GM23338 (cell line): ENCODE measurements at regions not wholly inside any gene's neighbourhood (a gene's known extent, or its start where the extent isn't known, plus 50 kb on each side); places are given as distances from the start of the nearest gene placed in this dataset.

ENCODE experiments used
- ATAC-seq: fragments of 200-7000 bp; cut with Tn5 transposase; 3 replicates; pipeline ENCODE4 v1.9.1; 2020
- DNase-seq: peaks from one replicate; pipeline ENCODE4 v3.0.0-alpha.2; 2015; ENCODE audit warnings: low spot score
- H2AFZ ChIP-seq: fragments of 200-600 bp; sonication (generic); 2 replicates; pipeline ENCODE4 v1.8.0; 2016; ENCODE audit warnings: antibody characterized with exemption, mild to moderate bottlenecking, moderate library complexity
- H3F3A ChIP-seq: fragments of 200-600 bp; sonication (generic); replicated peaks from 2 replicates; pipeline ENCODE4 v1.8.0; 2017; ENCODE audit warnings: antibody characterized with exemption, mixed run types, low read depth
- H3K27ac ChIP-seq: fragments of 200-600 bp; sonication (generic); 2 replicates; pipeline ENCODE4 v1.6.1; 2016; ENCODE audit warnings: low read depth
- H3K27me3 ChIP-seq: fragments of 200-600 bp; sonication (generic); 2 replicates; pipeline ENCODE4 v1.8.0; 2016; ENCODE audit warnings: mild to moderate bottlenecking, mixed run types, moderate library complexity; ENCODE audit not compliant: insufficient read depth
- H3K36me3 ChIP-seq: fragments of 200-600 bp; sonication (generic); 2 replicates; pipeline ENCODE4 v1.8.0; 2016; ENCODE audit warnings: mild to moderate bottlenecking; ENCODE audit not compliant: insufficient read depth
- H3K4me1 ChIP-seq: fragments of 200-600 bp; sonication (generic); 2 replicates; pipeline ENCODE4 v1.8.0; 2016; ENCODE audit warnings: mild to moderate bottlenecking, moderate library complexity; ENCODE audit not compliant: insufficient read depth
- H3K4me2 ChIP-seq: fragments of 200-600 bp; sonication (generic); 2 replicates; pipeline ENCODE4 v1.7.1; 2017; ENCODE audit warnings: mixed run types
- H3K4me3 ChIP-seq: fragments of 200-600 bp; sonication (generic); 2 replicates; pipeline ENCODE4 v1.6.1; 2016; ENCODE audit warnings: mixed run types
- H3K79me2 ChIP-seq: fragments of 200-600 bp; sonication (generic); replicated peaks from 2 replicates; pipeline ENCODE4 v1.8.0; 2017; ENCODE audit warnings: mild to moderate bottlenecking; ENCODE audit not compliant: insufficient read depth
- H3K9me2 ChIP-seq: fragments of 200-600 bp; sonication (generic); 2 replicates; pipeline ENCODE4 v1.8.0; 2017; ENCODE audit not compliant: insufficient read depth
- H4K20me1 ChIP-seq: fragments of 200-600 bp; sonication (generic); replicated peaks from 2 replicates; pipeline ENCODE4 v1.8.0; 2017; ENCODE audit warnings: mild to moderate bottlenecking; ENCODE audit not compliant: insufficient read depth
- H3K27ac Mint-ChIP-seq: 2 replicates; pipeline ENCODE4 v1.8.0; 2020; ENCODE audit warnings: inconsistent platforms, mild to moderate bottlenecking, moderate library complexity, mixed read lengths
- H3K27me3 Mint-ChIP-seq: 3 replicates; pipeline ENCODE4 v1.8.0; 2022; ENCODE audit warnings: low read depth, mild to moderate bottlenecking, moderate library complexity, mixed read lengths, inconsistent platforms; ENCODE audit not compliant: insufficient read depth, poor library complexity
- H3K36me3 Mint-ChIP-seq: 3 replicates; pipeline ENCODE4 v1.8.0; 2021; ENCODE audit warnings: low read depth, mild to moderate bottlenecking, inconsistent platforms, moderate library complexity, mixed read lengths
- H3K4me1 Mint-ChIP-seq: 3 replicates; pipeline ENCODE4 v1.8.0; 2020; ENCODE audit warnings: mild to moderate bottlenecking, inconsistent platforms, mixed read lengths
- H3K4me3 Mint-ChIP-seq: 3 replicates; pipeline ENCODE4 v1.8.0; 2021; ENCODE audit warnings: moderate library complexity, mild to moderate bottlenecking, inconsistent platforms, mixed read lengths
- H3K9me3 Mint-ChIP-seq: 3 replicates; pipeline ENCODE4 v1.8.0; 2020; ENCODE audit warnings: moderate library complexity, mild to moderate bottlenecking, inconsistent platforms, mixed read lengths
- CREB1 ChIP-seq: fragments of 250-450 bp; sonication (Bioruptor Pico); IDR thresholded peaks from 2 replicates; pipeline ENCODE4 v1.5.0; 2020; ENCODE audit warnings: low read depth, mild to moderate bottlenecking, moderate library complexity
- EZH2 ChIP-seq: fragments of 200-600 bp; sonication (generic); IDR thresholded peaks from one replicate; pipeline ENCODE4 v1.8.0; 2017; ENCODE audit warnings: antibody characterized with exemption, mild to moderate bottlenecking, low read depth; ENCODE audit not compliant: unreplicated experiment
- EZH2phosphoT487 ChIP-seq: fragments of 200-600 bp; sonication (generic); IDR thresholded peaks from one replicate; pipeline ENCODE4 v1.8.1; 2018; ENCODE audit warnings: antibody characterized with exemption; ENCODE audit not compliant: unreplicated experiment
- JUNB ChIP-seq: IDR thresholded peaks from one replicate; pipeline ENCODE4 v1.6.1; 2016; ENCODE audit warnings: antibody characterized with exemption; ENCODE audit not compliant: unreplicated experiment
- NANOG ChIP-seq: IDR thresholded peaks from 2 replicates; pipeline ENCODE4 v1.6.1; 2016; ENCODE audit warnings: antibody characterized with exemption, borderline replicate concordance
- POLR2AphosphoS5 ChIP-seq: IDR thresholded peaks from 2 replicates; pipeline ENCODE4 v1.6.1; 2016; ENCODE audit warnings: antibody characterized with exemption, low read depth
- STAT1 ChIP-seq: IDR thresholded peaks from one replicate; pipeline ENCODE4 v1.6.1; 2016; ENCODE audit warnings: antibody characterized with exemption; ENCODE audit not compliant: unreplicated experiment
- ZNF114 ChIP-seq: fragments of 250-450 bp; sonication (Bioruptor Pico); IDR thresholded peaks from 2 replicates; pipeline ENCODE4 v1.5.0; 2020; ENCODE audit warnings: mild to moderate bottlenecking, moderate library complexity
- ZNF331 ChIP-seq: fragments of 250-450 bp; sonication (Bioruptor Pico); IDR thresholded peaks from 2 replicates; pipeline ENCODE4 v1.5.0; 2020; ENCODE audit warnings: low read depth, mild to moderate bottlenecking, moderate library complexity
- TF ChIP-seq, protein P1 (sequence below), 2 experiments: fragments of 200-600 bp in 1 of 2; sonication (generic) in 1 of 2; conservative IDR thresholded peaks; 2 replicates each; pipeline versions ENCODE4 v1.5.1 to v1.6.1; 2016 to 2017; ENCODE audit warnings: antibody characterized with exemption in 2 of 2, low read depth in 2 of 2, mild to moderate bottlenecking in 2 of 2, moderate library complexity in 1 of 2
- TF ChIP-seq, protein P2 (sequence below): fragments of 250-450 bp; sonication (Bioruptor Pico); IDR thresholded peaks from 2 replicates; pipeline ENCODE4 v1.5.0; 2020; ENCODE audit warnings: mild to moderate bottlenecking, moderate library complexity
- TF ChIP-seq, protein P3 (sequence below): IDR thresholded peaks from 2 replicates; pipeline ENCODE4 v1.6.1; 2016; ENCODE audit warnings: antibody characterized with exemption
- TF ChIP-seq, protein P4 (sequence below): IDR thresholded peaks from one replicate; pipeline ENCODE4 v1.6.1; 2018; ENCODE audit warnings: antibody characterized with exemption; ENCODE audit not compliant: unreplicated experiment

DNA sequence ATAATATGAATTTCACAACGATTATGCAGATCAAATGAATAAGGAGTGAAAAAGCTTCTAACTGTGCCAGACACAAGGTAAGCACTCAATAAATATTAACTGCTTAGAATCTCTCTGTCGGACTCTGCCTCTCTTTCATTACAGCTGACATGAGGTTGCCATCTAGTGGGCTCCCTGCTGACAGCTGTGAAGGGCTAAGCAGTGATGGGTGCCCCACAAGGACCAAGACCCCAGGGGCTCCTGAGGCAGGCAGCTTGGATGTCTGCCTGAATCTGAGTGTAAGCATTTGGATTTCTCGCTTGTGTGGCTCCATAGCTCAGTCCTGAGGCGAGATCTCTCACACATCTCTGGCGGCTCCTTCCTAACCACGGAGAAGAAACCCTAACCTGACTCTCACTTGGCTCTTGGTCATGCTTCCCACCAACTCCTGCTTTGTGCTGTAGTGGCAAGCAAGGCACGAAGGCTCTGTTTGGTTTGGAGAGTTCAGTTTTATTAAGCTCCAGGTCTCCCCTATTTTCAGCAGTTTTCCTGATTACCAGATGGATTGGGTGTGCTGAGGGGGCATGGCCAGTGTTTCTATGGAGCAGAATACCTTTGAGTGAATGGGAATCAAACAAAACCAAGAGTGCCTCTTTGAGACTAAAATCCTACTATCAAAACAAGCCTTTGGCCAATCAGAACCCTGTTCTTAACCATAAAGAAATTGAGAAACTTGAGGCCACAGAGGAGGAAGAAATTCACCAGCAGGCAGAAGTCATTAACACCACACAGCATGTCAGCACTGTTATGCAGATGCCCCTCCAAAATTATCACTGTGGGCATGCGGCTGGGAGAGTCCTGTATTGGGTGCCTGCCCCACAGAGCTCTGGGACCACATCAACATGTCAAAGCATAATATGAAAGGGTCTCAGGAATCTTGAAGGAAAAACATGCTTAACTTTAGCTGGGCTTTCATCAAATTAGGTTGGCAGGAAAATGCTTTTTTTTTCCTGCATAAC, 152.8 kb upstream of the NTM start:
- Mint-ChIP-seq H3K9me3 (no peaks in the 10 kb centered on the region; the same call in 2 of the 3 replicates), H3K4me3 (no peak overlapping the region; the same call in 2 of the 3 replicates), H3K36me3 (peaks cover 7% of the 10 kb centered on the region), H3K27me3 (peaks cover 11% of the 10 kb centered on the region), H3K4me1 (peaks cover 56% of the 10 kb centered on the region), H3K27ac (peak overlapping the region; percentile 74)
- H4K20me1 ChIP-seq: no peaks in the 10 kb centered on the region
- no peak overlapping the region for H3K4me3 ChIP-seq
- peaks cover 7% of the 10 kb centered on the region; the same call in 1 of the 2 replicates for H3K9me2 ChIP-seq
- ATAC-seq (peak; percentile 91), DNase-seq (peak; percentile 53)
- 0 out of 2 replicates have a peak overlapping the region, but pooled peaks have one; percentile 20 for H2AFZ ChIP-seq
- no peak for TF ChIP-seq EZH2
- no peak for TF ChIP-seq JUNB
- TF ChIP-seq CREB1 (CRISPR knock-in tag): no peak
- TF ChIP-seq STAT1: no peak
- TF ChIP-seq, protein P1, sequence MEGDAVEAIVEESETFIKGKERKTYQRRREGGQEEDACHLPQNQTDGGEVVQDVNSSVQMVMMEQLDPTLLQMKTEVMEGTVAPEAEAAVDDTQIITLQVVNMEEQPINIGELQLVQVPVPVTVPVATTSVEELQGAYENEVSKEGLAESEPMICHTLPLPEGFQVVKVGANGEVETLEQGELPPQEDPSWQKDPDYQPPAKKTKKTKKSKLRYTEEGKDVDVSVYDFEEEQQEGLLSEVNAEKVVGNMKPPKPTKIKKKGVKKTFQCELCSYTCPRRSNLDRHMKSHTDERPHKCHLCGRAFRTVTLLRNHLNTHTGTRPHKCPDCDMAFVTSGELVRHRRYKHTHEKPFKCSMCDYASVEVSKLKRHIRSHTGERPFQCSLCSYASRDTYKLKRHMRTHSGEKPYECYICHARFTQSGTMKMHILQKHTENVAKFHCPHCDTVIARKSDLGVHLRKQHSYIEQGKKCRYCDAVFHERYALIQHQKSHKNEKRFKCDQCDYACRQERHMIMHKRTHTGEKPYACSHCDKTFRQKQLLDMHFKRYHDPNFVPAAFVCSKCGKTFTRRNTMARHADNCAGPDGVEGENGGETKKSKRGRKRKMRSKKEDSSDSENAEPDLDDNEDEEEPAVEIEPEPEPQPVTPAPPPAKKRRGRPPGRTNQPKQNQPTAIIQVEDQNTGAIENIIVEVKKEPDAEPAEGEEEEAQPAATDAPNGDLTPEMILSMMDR (conservative IDR thresholded peaks at IDR 0.05; ENCODE audit: low read depth in 2 of 2): peak; percentile 42 to 70
- no peak for TF ChIP-seq ZNF114 (CRISPR knock-in tag)
- TF ChIP-seq ZNF331: no peak
- TF ChIP-seq, protein P2, sequence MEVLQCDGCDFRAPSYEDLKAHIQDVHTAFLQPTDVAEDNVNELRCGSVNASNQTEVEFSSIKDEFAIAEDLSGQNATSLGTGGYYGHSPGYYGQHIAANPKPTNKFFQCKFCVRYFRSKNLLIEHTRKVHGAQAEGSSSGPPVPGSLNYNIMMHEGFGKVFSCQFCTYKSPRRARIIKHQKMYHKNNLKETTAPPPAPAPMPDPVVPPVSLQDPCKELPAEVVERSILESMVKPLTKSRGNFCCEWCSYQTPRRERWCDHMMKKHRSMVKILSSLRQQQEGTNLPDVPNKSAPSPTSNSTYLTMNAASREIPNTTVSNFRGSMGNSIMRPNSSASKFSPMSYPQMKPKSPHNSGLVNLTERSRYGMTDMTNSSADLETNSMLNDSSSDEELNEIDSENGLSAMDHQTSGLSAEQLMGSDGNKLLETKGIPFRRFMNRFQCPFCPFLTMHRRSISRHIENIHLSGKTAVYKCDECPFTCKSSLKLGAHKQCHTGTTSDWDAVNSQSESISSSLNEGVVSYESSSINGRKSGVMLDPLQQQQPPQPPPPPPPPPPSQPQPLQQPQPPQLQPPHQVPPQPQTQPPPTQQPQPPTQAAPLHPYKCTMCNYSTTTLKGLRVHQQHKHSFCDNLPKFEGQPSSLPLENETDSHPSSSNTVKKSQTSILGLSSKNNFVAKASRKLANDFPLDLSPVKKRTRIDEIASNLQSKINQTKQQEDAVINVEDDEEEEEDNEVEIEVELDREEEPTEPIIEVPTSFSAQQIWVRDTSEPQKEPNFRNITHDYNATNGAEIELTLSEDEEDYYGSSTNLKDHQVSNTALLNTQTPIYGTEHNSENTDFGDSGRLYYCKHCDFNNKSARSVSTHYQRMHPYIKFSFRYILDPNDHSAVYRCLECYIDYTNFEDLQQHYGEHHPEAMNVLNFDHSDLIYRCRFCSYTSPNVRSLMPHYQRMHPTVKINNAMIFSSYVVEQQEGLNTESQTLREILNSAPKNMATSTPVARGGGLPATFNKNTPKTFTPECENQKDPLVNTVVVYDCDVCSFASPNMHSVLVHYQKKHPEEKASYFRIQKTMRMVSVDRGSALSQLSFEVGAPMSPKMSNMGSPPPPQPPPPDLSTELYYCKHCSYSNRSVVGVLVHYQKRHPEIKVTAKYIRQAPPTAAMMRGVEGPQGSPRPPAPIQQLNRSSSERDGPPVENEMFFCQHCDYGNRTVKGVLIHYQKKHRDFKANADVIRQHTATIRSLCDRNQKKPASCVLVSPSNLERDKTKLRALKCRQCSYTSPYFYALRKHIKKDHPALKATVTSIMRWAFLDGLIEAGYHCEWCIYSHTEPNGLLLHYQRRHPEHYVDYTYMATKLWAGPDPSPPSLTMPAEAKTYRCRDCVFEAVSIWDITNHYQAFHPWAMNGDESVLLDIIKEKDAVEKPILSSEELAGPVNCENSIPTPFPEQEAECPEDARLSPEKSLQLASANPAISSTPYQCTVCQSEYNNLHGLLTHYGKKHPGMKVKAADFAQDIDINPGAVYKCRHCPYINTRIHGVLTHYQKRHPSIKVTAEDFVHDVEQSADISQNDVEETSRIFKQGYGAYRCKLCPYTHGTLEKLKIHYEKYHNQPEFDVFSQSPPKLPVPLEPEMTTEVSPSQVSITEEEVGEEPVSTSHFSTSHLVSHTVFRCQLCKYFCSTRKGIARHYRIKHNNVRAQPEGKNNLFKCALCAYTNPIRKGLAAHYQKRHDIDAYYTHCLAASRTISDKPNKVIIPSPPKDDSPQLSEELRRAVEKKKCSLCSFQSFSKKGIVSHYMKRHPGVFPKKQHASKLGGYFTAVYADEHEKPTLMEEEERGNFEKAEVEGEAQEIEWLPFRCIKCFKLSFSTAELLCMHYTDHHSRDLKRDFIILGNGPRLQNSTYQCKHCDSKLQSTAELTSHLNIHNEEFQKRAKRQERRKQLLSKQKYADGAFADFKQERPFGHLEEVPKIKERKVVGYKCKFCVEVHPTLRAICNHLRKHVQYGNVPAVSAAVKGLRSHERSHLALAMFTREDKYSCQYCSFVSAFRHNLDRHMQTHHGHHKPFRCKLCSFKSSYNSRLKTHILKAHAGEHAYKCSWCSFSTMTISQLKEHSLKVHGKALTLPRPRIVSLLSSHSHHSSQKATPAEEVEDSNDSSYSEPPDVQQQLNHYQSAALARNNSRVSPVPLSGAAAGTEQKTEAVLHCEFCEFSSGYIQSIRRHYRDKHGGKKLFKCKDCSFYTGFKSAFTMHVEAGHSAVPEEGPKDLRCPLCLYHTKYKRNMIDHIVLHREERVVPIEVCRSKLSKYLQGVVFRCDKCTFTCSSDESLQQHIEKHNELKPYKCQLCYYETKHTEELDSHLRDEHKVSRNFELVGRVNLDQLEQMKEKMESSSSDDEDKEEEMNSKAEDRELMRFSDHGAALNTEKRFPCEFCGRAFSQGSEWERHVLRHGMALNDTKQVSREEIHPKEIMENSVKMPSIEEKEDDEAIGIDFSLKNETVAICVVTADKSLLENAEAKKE: peak; percentile 77
- TF ChIP-seq NANOG: peak; percentile 60; the same call in 1 of the 2 replicates
- TF ChIP-seq EZH2phosphoT487: no peak
- TF ChIP-seq, protein P3, sequence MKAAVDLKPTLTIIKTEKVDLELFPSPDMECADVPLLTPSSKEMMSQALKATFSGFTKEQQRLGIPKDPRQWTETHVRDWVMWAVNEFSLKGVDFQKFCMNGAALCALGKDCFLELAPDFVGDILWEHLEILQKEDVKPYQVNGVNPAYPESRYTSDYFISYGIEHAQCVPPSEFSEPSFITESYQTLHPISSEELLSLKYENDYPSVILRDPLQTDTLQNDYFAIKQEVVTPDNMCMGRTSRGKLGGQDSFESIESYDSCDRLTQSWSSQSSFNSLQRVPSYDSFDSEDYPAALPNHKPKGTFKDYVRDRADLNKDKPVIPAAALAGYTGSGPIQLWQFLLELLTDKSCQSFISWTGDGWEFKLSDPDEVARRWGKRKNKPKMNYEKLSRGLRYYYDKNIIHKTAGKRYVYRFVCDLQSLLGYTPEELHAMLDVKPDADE: no peak
- TF ChIP-seq, protein P4, sequence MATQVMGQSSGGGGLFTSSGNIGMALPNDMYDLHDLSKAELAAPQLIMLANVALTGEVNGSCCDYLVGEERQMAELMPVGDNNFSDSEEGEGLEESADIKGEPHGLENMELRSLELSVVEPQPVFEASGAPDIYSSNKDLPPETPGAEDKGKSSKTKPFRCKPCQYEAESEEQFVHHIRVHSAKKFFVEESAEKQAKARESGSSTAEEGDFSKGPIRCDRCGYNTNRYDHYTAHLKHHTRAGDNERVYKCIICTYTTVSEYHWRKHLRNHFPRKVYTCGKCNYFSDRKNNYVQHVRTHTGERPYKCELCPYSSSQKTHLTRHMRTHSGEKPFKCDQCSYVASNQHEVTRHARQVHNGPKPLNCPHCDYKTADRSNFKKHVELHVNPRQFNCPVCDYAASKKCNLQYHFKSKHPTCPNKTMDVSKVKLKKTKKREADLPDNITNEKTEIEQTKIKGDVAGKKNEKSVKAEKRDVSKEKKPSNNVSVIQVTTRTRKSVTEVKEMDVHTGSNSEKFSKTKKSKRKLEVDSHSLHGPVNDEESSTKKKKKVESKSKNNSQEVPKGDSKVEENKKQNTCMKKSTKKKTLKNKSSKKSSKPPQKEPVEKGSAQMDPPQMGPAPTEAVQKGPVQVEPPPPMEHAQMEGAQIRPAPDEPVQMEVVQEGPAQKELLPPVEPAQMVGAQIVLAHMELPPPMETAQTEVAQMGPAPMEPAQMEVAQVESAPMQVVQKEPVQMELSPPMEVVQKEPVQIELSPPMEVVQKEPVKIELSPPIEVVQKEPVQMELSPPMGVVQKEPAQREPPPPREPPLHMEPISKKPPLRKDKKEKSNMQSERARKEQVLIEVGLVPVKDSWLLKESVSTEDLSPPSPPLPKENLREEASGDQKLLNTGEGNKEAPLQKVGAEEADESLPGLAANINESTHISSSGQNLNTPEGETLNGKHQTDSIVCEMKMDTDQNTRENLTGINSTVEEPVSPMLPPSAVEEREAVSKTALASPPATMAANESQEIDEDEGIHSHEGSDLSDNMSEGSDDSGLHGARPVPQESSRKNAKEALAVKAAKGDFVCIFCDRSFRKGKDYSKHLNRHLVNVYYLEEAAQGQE: no peak
- TF ChIP-seq POLR2AphosphoS5: no peak
- peaks cover 62% of the 10 kb centered on the region for H3K4me1 ChIP-seq
- no peaks in the 10 kb centered on the region for H3K27me3 ChIP-seq
- H3K27ac ChIP-seq: peak overlapping the region; percentile 73
- no peaks in the 10 kb centered on the region for H3K36me3 ChIP-seq
- H3K79me2 ChIP-seq: no peaks in the 10 kb centered on the region
- H3K4me2 ChIP-seq: peak overlapping the region; percentile 50
- no peaks in the 10 kb centered on the region; the same call in 1 of the 2 replicates for H3F3A ChIP-seq
